Caco-2 (cell line): ENCODE measurements at regions not wholly inside any gene's neighbourhood (a gene's known extent, or its start where the extent isn't known, plus 50 kb on each side); places are given as distances from the start of the nearest gene placed in this dataset.

Experiments
- BruUV-seq: library from RNA; stranded (reverse); fragments of 400-500 nt; replicated peaks from 2 replicates; lab custom pipeline; 2021; lab: Mats Ljungman, UMichigan
- CTCF ChIA-PET: fragments of 300-600 bp; sonication (Branson Sonifier 250); formaldehyde crosslinking; loops from one replicate; lab custom pipeline; 2022; ENCODE audit warnings: antibody characterized with exemption; lab: Charles Lee
- POLR2A ChIA-PET: fragments of 300-600 bp; sonication (Branson Sonifier 250); formaldehyde crosslinking; loops from one replicate; lab custom pipeline; 2022; ENCODE audit warnings: antibody characterized with exemption; lab: Charles Lee
- DNase-seq, 2 experiments: peaks; one replicate each; pipeline versions ENCODE4 v3.0.0 to v3.0.0-alpha.2; 2020 to 2022
- H3K27me3 ChIP-seq: replicated peaks from 2 replicates; pipeline ENCODE4 v1.6.0; 2011; ENCODE audit warnings: low read length; ENCODE audit not compliant: control insufficient read depth, insufficient read depth
- H3K36me3 ChIP-seq: 2 replicates; pipeline ENCODE4 v1.5.1; 2011; ENCODE audit warnings: low read length; ENCODE audit not compliant: control insufficient read depth, insufficient read depth
- H3K4me1 ChIP-seq: fragments of 250-450 bp; sonication (Bioruptor Pico); 2 replicates; pipeline ENCODE4 v1.5.1; 2020; ENCODE audit warnings: mild to moderate bottlenecking
- H3K4me3 ChIP-seq: 2 replicates; pipeline ENCODE4 v1.5.1; 2011; ENCODE audit warnings: low read depth, mild to moderate bottlenecking, control low read depth, low read length
- H3K9me3 ChIP-seq: fragments of 250-450 bp; sonication (Bioruptor Pico); 2 replicates; pipeline ENCODE4 v1.5.1; 2020; ENCODE audit warnings: mild to moderate bottlenecking, moderate library complexity
- H3K27ac Mint-ChIP-seq: one replicate; pipeline ENCODE4 v1.8.0; 2022; ENCODE audit warnings: mixed read lengths; ENCODE audit not compliant: unreplicated experiment
- H3K27me3 Mint-ChIP-seq: one replicate; pipeline ENCODE4 v1.8.0; 2022; ENCODE audit warnings: mixed read lengths; ENCODE audit not compliant: insufficient read depth, unreplicated experiment
- H3K36me3 Mint-ChIP-seq: one replicate; pipeline ENCODE4 v1.8.0; 2022; ENCODE audit warnings: mild to moderate bottlenecking, mixed read lengths; ENCODE audit not compliant: insufficient read depth, unreplicated experiment
- H3K4me1 Mint-ChIP-seq: one replicate; pipeline ENCODE4 v1.8.0; 2022; ENCODE audit warnings: low read depth, mixed read lengths; ENCODE audit not compliant: unreplicated experiment
- H3K4me3 Mint-ChIP-seq: one replicate; pipeline ENCODE4 v1.8.0; 2022; ENCODE audit warnings: mild to moderate bottlenecking, moderate library complexity, mixed read lengths; ENCODE audit not compliant: unreplicated experiment
- H3K9me3 Mint-ChIP-seq: one replicate; pipeline ENCODE4 v1.8.0; 2022; ENCODE audit warnings: mixed read lengths; ENCODE audit not compliant: unreplicated experiment
- intact Hi-C: fragments of 100-400 bp; cut with micrococcal nuclease; formaldehyde crosslinking; loops from one replicate; pipeline ENCODE4 v1.10.0; 2022; ENCODE audit not compliant: unreplicated experiment
- TF ChIP-seq, protein P1 (sequence below), 2 experiments: fragments of 200-600 bp in 1 of 2; IDR thresholded peaks; 1 replicate in 1 of 2; 2 replicates in 1 of 2; pipeline versions ENCODE4 v1.5.1 to v1.8.0; 2011 to 2022; ENCODE audit warnings: antibody characterized with exemption in 1 of 2, control low read depth in 1 of 2, inconsistent platforms in 1 of 2, low read depth in 1 of 2, low read length in 1 of 2, mild to moderate bottlenecking in 1 of 2, moderate library complexity in 1 of 2; ENCODE audit not compliant: insufficient read depth in 1 of 2, severe bottlenecking in 1 of 2, unreplicated experiment in 1 of 2

DNA sequence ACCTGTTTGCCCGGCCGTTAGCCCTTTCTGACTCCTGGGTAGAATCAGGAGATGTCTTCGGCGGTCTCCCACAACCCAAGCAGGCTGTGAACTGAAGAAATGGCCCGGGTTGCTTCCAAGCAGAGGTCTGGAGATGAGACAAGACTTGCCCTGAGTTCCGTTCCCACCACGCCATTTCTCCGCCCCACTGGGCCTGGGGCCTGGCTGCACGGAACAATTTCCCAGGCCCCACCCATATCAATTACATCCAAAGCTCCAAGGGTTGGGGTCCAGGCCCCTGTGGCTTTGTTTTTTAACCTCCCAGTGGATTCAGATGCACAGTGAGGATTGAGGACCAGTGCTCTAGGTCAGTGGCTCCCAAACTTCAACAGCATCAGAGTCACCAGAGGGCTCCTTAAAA lies 214.5 kb upstream of the ARID1B start:
- H3K27ac Mint-ChIP-seq = no peak overlapping the region
- CTCF ChIA-PET = interaction anchor here (0.6 kb wide), 1 partner anchor 225 kb away, joined by 3 read pairs; no protein-coding TSS in a partner anchor

DNA sequence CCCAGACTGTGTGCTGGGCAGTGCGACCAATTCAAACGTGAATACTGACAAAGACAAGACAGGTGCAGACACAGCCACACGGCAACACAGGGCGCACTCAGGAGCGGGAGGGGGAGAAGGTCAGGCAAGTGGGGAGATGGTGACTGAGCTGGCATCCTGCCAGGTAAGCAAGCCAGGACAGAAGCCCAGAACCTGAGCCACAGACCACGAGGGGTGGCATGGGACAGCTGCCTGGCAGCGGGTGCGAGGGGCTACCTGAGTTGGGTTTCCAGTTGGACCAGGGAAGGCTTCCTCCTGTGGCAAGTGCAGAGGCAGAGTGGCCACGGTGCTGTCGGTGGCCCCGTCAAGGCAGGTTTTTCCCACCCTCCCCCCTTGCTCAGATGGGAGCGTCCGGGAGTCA lies 215.2 kb upstream of the ARID1B start:
- ChIA-PET CTCF (interaction anchor here (0.6 kb wide), 1 partner anchor 225 kb away, joined by 3 read pairs; no protein-coding TSS in a partner anchor), POLR2A (no interaction called here)
- Mint-ChIP-seq H3K36me3 (peaks cover 5% of the 10 kb centered on the region), H3K27ac (no peak overlapping the region), H3K4me1 (no peaks in the 10 kb centered on the region), H3K9me3 (peaks cover 30% of the 10 kb centered on the region), H3K27me3 (peaks cover 4% of the 10 kb centered on the region), H3K4me3 (no peak overlapping the region)
- H3K36me3 ChIP-seq = no peaks in the 10 kb centered on the region
- DNase-seq = no peak
- 0 out of 2 replicates have a peak, but pooled peaks cover 3% of the 10 kb centered on the region for H3K4me1 ChIP-seq
- intact Hi-C loops = loop anchor here (5.0 to 10.0 kb wide), 2 partner anchors 215 to 463 kb away; partner anchors contain the start of gene ARID1B
- no peaks in the 10 kb centered on the region for H3K27me3 ChIP-seq
- no TSS peak for BruUV-seq
- no peak overlapping the region for H3K4me3 ChIP-seq
- no peaks in the 10 kb centered on the region for H3K9me3 ChIP-seq
- TF ChIP-seq, protein P1, sequence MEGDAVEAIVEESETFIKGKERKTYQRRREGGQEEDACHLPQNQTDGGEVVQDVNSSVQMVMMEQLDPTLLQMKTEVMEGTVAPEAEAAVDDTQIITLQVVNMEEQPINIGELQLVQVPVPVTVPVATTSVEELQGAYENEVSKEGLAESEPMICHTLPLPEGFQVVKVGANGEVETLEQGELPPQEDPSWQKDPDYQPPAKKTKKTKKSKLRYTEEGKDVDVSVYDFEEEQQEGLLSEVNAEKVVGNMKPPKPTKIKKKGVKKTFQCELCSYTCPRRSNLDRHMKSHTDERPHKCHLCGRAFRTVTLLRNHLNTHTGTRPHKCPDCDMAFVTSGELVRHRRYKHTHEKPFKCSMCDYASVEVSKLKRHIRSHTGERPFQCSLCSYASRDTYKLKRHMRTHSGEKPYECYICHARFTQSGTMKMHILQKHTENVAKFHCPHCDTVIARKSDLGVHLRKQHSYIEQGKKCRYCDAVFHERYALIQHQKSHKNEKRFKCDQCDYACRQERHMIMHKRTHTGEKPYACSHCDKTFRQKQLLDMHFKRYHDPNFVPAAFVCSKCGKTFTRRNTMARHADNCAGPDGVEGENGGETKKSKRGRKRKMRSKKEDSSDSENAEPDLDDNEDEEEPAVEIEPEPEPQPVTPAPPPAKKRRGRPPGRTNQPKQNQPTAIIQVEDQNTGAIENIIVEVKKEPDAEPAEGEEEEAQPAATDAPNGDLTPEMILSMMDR (IDR thresholded peaks at IDR 0.05; ENCODE audit: insufficient read depth in 1 of 2, low read depth in 1 of 2, low read length in 1 of 2, severe bottlenecking in 1 of 2, unreplicated experiment in 1 of 2) = no peak

More for the DNA sequence above, 214.5 kb upstream of the ARID1B start:
- POLR2A ChIA-PET = no interaction called here
- BruUV-seq = no TSS peak
- Mint-ChIP-seq H3K4me3 (no peak overlapping the region), H3K36me3 (peaks cover 5% of the 10 kb centered on the region), H3K4me1 (no peaks in the 10 kb centered on the region), H3K27me3 (peaks cover 4% of the 10 kb centered on the region), H3K9me3 (peaks cover 30% of the 10 kb centered on the region)
- Histone ChIP-seq H3K36me3 (no peaks in the 10 kb centered on the region), H3K27me3 (no peaks in the 10 kb centered on the region), H3K9me3 (no peaks in the 10 kb centered on the region), H3K4me1 (0 out of 2 replicates have a peak, but pooled peaks cover 3% of the 10 kb centered on the region), H3K4me3 (no peak overlapping the region)
- TF ChIP-seq, protein P1 (IDR thresholded peaks at IDR 0.05; ENCODE audit: insufficient read depth in 1 of 2, low read depth in 1 of 2, low read length in 1 of 2, severe bottlenecking in 1 of 2, unreplicated experiment in 1 of 2) = no peak
- no peak for DNase-seq
- intact Hi-C loops = loop anchor here (5.0 to 10.0 kb wide), 2 partner anchors 215 to 462 kb away; partner anchors contain the start of gene ARID1B

GRCh38 chr6:156560476-156560875 lies 216.7 kb upstream of the ARID1B start:
- Mint-ChIP-seq H3K4me3 (no peak overlapping the region), H3K36me3 (peaks cover 5% of the 10 kb centered on the region), H3K9me3 (peaks cover 30% of the 10 kb centered on the region), H3K27ac (no peak overlapping the region), H3K27me3 (peaks cover 4% of the 10 kb centered on the region), H3K4me1 (no peaks in the 10 kb centered on the region)
- H3K9me3 ChIP-seq = no peaks in the 10 kb centered on the region
- H3K27me3 ChIP-seq = no peaks in the 10 kb centered on the region
- no peak overlapping the region for H3K4me3 ChIP-seq
- DNase-seq = no peak
- H3K36me3 ChIP-seq = no peaks in the 10 kb centered on the region
- ChIA-PET POLR2A (no interaction called here), CTCF (no interaction called here)
- no TSS peak for BruUV-seq
- TF ChIP-seq, protein P1 (IDR thresholded peaks at IDR 0.05; ENCODE audit: insufficient read depth in 1 of 2, low read depth in 1 of 2, low read length in 1 of 2, severe bottlenecking in 1 of 2, unreplicated experiment in 1 of 2) = no peak
- intact Hi-C loops = loop anchor here (5.0 to 10.0 kb wide), 2 partner anchors 217 to 464 kb away; partner anchors contain the start of gene ARID1B
- 0 out of 2 replicates have a peak, but pooled peaks cover 3% of the 10 kb centered on the region for H3K4me1 ChIP-seq
